DND-41 (cell line): ENCODE measurements at regions not wholly inside any gene's neighbourhood (a gene's known extent, or its start where the extent isn't known, plus 50 kb on each side); places are given as distances from the start of the nearest gene placed in this dataset.
"Not testable (repeated sequence)": the region's sequence is repeated elsewhere in the genome, so short reads cannot be mapped to it uniquely, and the experiment has no call there.

ENCODE experiments used
- ATAC-seq: fragments of 200-7000 bp; cut with Tn5 transposase; 3 replicates; pipeline ENCODE4 v1.9.1; 2021; ENCODE audit warnings: low read depth; ENCODE audit not compliant: insufficient read depth
- DNase-seq: peaks from one replicate; pipeline ENCODE4 v3.0.0-alpha.2; 2020
- H2AFZ ChIP-seq: 2 replicates; pipeline ENCODE4 v1.6.0; 2012; ENCODE audit warnings: low read depth, low read length
- H3K27ac ChIP-seq: 2 replicates; pipeline ENCODE4 v1.5.1; 2012; ENCODE audit warnings: low read length, inconsistent platforms
- H3K27me3 ChIP-seq: fragments of 200-600 bp; sonication (generic); 2 replicates; pipeline ENCODE4 v1.6.0; 2012; ENCODE audit warnings: low read length, mild to moderate bottlenecking, inconsistent platforms; ENCODE audit not compliant: insufficient read depth, poor library complexity
- H3K36me3 ChIP-seq: 2 replicates; pipeline ENCODE4 v1.5.1; 2012; ENCODE audit warnings: low read length, inconsistent platforms; ENCODE audit not compliant: insufficient read depth
- H3K4me1 ChIP-seq: 2 replicates; pipeline ENCODE4 v1.5.1; 2012; ENCODE audit warnings: mild to moderate bottlenecking, low read length; ENCODE audit not compliant: insufficient read depth
- H3K4me2 ChIP-seq: 2 replicates; pipeline ENCODE4 v1.6.0; 2012; ENCODE audit warnings: mild to moderate bottlenecking, moderate library complexity, low read length, inconsistent platforms; ENCODE audit not compliant: insufficient read depth
- H3K4me3 ChIP-seq, 2 experiments: fragments of 200-600 bp in 1 of 2; shearing (Covaris generic) in 1 of 2; 2 replicates each; pipeline ENCODE4 v1.5.1; 2012 to 2016; ENCODE audit warnings: inconsistent platforms in 2 of 2, low read length in 2 of 2, mild to moderate bottlenecking in 2 of 2, low read depth in 1 of 2, moderate library complexity in 1 of 2
- H3K79me2 ChIP-seq: 2 replicates; pipeline ENCODE4 v1.6.0; 2012; ENCODE audit warnings: low read length, inconsistent platforms; ENCODE audit not compliant: insufficient read depth
- H3K9ac ChIP-seq: 2 replicates; pipeline ENCODE4 v1.6.0; 2012; ENCODE audit warnings: low read depth, mild to moderate bottlenecking, inconsistent platforms, low read length, moderate library complexity
- H3K9me3 ChIP-seq: 2 replicates; pipeline ENCODE4 v1.5.1; 2012; ENCODE audit warnings: low read length, moderate library complexity, mild to moderate bottlenecking, inconsistent platforms; ENCODE audit not compliant: insufficient read depth, severe bottlenecking
- H4K20me1 ChIP-seq: 2 replicates; pipeline ENCODE4 v1.6.0; 2012; ENCODE audit warnings: low read length; ENCODE audit not compliant: insufficient read depth
- CTCF ChIP-seq: IDR thresholded peaks from 2 replicates; pipeline ENCODE4 v1.5.1; 2012; ENCODE audit warnings: borderline replicate concordance, low read length, moderate library complexity, mild to moderate bottlenecking; ENCODE audit not compliant: poor library complexity, severe bottlenecking; ENCODE audit errors: extremely low read depth
- EZH2 ChIP-seq: IDR thresholded peaks from 3 replicates; pipeline ENCODE4 v1.6.1; 2012; ENCODE audit warnings: borderline replicate concordance, low read depth, mild to moderate bottlenecking, moderate library complexity, low read length, inconsistent platforms; ENCODE audit not compliant: severe bottlenecking

- Histone ChIP-seq H4K20me1 (no peaks in the 10 kb centered on the region), H3K9ac (no peak overlapping the region), H3K4me2 (no peak overlapping the region), H2AFZ (no peak overlapping the region), H3K79me2 (no peaks in the 10 kb centered on the region), H3K4me1 (no peaks in the 10 kb centered on the region), H3K27ac (no peak overlapping the region), H3K9me3 (no peaks in the 10 kb centered on the region), H3K4me3 (no peak overlapping the region), H3K27me3 (no peaks in the 10 kb centered on the region), H3K36me3 (no peaks in the 10 kb centered on the region)
- ATAC-seq (no peak), DNase-seq (no peak)
- no peak for TF ChIP-seq EZH2
- no peak for TF ChIP-seq CTCF
Measured at GRCh38 chr9:108049671-108050494, 560.3 kb upstream of the KLF4 start.

GRCh38 chr9:108049026-108049607 is 559.5 kb upstream of the KLF4 start:
- H2AFZ ChIP-seq, result no peak overlapping the region
- no peaks in the 10 kb centered on the region for H3K27me3 ChIP-seq
- ATAC-seq (no peak), DNase-seq (no peak)
- no peaks in the 10 kb centered on the region for H4K20me1 ChIP-seq
- H3K27ac ChIP-seq, result no peak overlapping the region
- no peak overlapping the region for H3K9ac ChIP-seq
- H3K9me3 ChIP-seq, result no peaks in the 10 kb centered on the region
- TF ChIP-seq CTCF (no peak), EZH2 (no peak)
- H3K4me2 ChIP-seq, result no peak overlapping the region
- no peaks in the 10 kb centered on the region for H3K36me3 ChIP-seq
- H3K4me1 ChIP-seq, result no peaks in the 10 kb centered on the region
- H3K4me3 ChIP-seq, result no peak overlapping the region
- H3K79me2 ChIP-seq, result no peaks in the 10 kb centered on the region

- Histone ChIP-seq H3K36me3 (no peaks in the 10 kb centered on the region), H2AFZ (no peak overlapping the region), H3K27ac (no peak overlapping the region), H3K4me2 (no peak overlapping the region), H3K4me1 (no peaks in the 10 kb centered on the region), H4K20me1 (no peaks in the 10 kb centered on the region), H3K27me3 (no peaks in the 10 kb centered on the region), H3K9ac (no peak overlapping the region), H3K79me2 (no peaks in the 10 kb centered on the region), H3K4me3 (no peak overlapping the region), H3K9me3 (no peaks in the 10 kb centered on the region)
- ATAC-seq (no peak), DNase-seq (no peak)
- TF ChIP-seq CTCF (no peak), EZH2 (no peak)
Measured at GRCh38 chr9:108048406-108049025, 558.9 kb upstream of the KLF4 start.

GRCh38 chr9:108047777-108048176 is 558.2 kb upstream of the KLF4 start:
- not testable (repeated sequence) for H3K9me3 ChIP-seq, H3K4me3 ChIP-seq, H3K36me3 ChIP-seq, H2AFZ ChIP-seq, H3K27me3 ChIP-seq, DNase-seq, H3K9ac ChIP-seq, H4K20me1 ChIP-seq, H3K27ac ChIP-seq, H3K4me1 ChIP-seq, H3K79me2 ChIP-seq, H3K4me2 ChIP-seq, ATAC-seq
